GM23338 (cell line): ENCODE measurements at regions not wholly inside any gene's neighbourhood (a gene's known extent, or its start where the extent isn't known, plus 50 kb on each side); places are given as distances from the start of the nearest gene placed in this dataset.

Experiments
- ATAC-seq: fragments of 200-7000 bp; cut with Tn5 transposase; 3 replicates; pipeline ENCODE4 v1.9.1; 2020
- DNase-seq: peaks from one replicate; pipeline ENCODE4 v3.0.0-alpha.2; 2015; ENCODE audit warnings: low spot score
- H2AFZ ChIP-seq: fragments of 200-600 bp; sonication (generic); 2 replicates; pipeline ENCODE4 v1.8.0; 2016; ENCODE audit warnings: antibody characterized with exemption, mild to moderate bottlenecking, moderate library complexity
- H3F3A ChIP-seq: fragments of 200-600 bp; sonication (generic); replicated peaks from 2 replicates; pipeline ENCODE4 v1.8.0; 2017; ENCODE audit warnings: antibody characterized with exemption, mixed run types, low read depth
- H3K27ac ChIP-seq: fragments of 200-600 bp; sonication (generic); 2 replicates; pipeline ENCODE4 v1.6.1; 2016; ENCODE audit warnings: low read depth
- H3K27me3 ChIP-seq: fragments of 200-600 bp; sonication (generic); 2 replicates; pipeline ENCODE4 v1.8.0; 2016; ENCODE audit warnings: mild to moderate bottlenecking, mixed run types, moderate library complexity; ENCODE audit not compliant: insufficient read depth
- H3K36me3 ChIP-seq: fragments of 200-600 bp; sonication (generic); 2 replicates; pipeline ENCODE4 v1.8.0; 2016; ENCODE audit warnings: mild to moderate bottlenecking; ENCODE audit not compliant: insufficient read depth
- H3K4me1 ChIP-seq: fragments of 200-600 bp; sonication (generic); 2 replicates; pipeline ENCODE4 v1.8.0; 2016; ENCODE audit warnings: mild to moderate bottlenecking, moderate library complexity; ENCODE audit not compliant: insufficient read depth
- H3K4me2 ChIP-seq: fragments of 200-600 bp; sonication (generic); 2 replicates; pipeline ENCODE4 v1.7.1; 2017; ENCODE audit warnings: mixed run types
- H3K4me3 ChIP-seq: fragments of 200-600 bp; sonication (generic); 2 replicates; pipeline ENCODE4 v1.6.1; 2016; ENCODE audit warnings: mixed run types
- H3K79me2 ChIP-seq: fragments of 200-600 bp; sonication (generic); replicated peaks from 2 replicates; pipeline ENCODE4 v1.8.0; 2017; ENCODE audit warnings: mild to moderate bottlenecking; ENCODE audit not compliant: insufficient read depth
- H3K9me2 ChIP-seq: fragments of 200-600 bp; sonication (generic); 2 replicates; pipeline ENCODE4 v1.8.0; 2017; ENCODE audit not compliant: insufficient read depth
- H4K20me1 ChIP-seq: fragments of 200-600 bp; sonication (generic); replicated peaks from 2 replicates; pipeline ENCODE4 v1.8.0; 2017; ENCODE audit warnings: mild to moderate bottlenecking; ENCODE audit not compliant: insufficient read depth
- H3K27ac Mint-ChIP-seq: 2 replicates; pipeline ENCODE4 v1.8.0; 2020; ENCODE audit warnings: inconsistent platforms, mild to moderate bottlenecking, moderate library complexity, mixed read lengths
- H3K27me3 Mint-ChIP-seq: 3 replicates; pipeline ENCODE4 v1.8.0; 2022; ENCODE audit warnings: low read depth, mild to moderate bottlenecking, moderate library complexity, mixed read lengths, inconsistent platforms; ENCODE audit not compliant: insufficient read depth, poor library complexity
- H3K36me3 Mint-ChIP-seq: 3 replicates; pipeline ENCODE4 v1.8.0; 2021; ENCODE audit warnings: low read depth, mild to moderate bottlenecking, inconsistent platforms, moderate library complexity, mixed read lengths
- H3K4me1 Mint-ChIP-seq: 3 replicates; pipeline ENCODE4 v1.8.0; 2020; ENCODE audit warnings: mild to moderate bottlenecking, inconsistent platforms, mixed read lengths
- H3K4me3 Mint-ChIP-seq: 3 replicates; pipeline ENCODE4 v1.8.0; 2021; ENCODE audit warnings: moderate library complexity, mild to moderate bottlenecking, inconsistent platforms, mixed read lengths
- H3K9me3 Mint-ChIP-seq: 3 replicates; pipeline ENCODE4 v1.8.0; 2020; ENCODE audit warnings: moderate library complexity, mild to moderate bottlenecking, inconsistent platforms, mixed read lengths
- CTCF ChIP-seq, 2 experiments: fragments of 200-600 bp in 1 of 2; sonication (generic) in 1 of 2; conservative IDR thresholded peaks; 2 replicates each; pipeline versions ENCODE4 v1.5.1 to v1.6.1; 2016 to 2017; ENCODE audit warnings: antibody characterized with exemption in 2 of 2, low read depth in 2 of 2, mild to moderate bottlenecking in 2 of 2, moderate library complexity in 1 of 2
- EZH2 ChIP-seq: fragments of 200-600 bp; sonication (generic); IDR thresholded peaks from one replicate; pipeline ENCODE4 v1.8.0; 2017; ENCODE audit warnings: antibody characterized with exemption, mild to moderate bottlenecking, low read depth; ENCODE audit not compliant: unreplicated experiment
- POLR2AphosphoS5 ChIP-seq: IDR thresholded peaks from 2 replicates; pipeline ENCODE4 v1.6.1; 2016; ENCODE audit warnings: antibody characterized with exemption, low read depth
- REST ChIP-seq: IDR thresholded peaks from one replicate; pipeline ENCODE4 v1.6.1; 2018; ENCODE audit warnings: antibody characterized with exemption; ENCODE audit not compliant: unreplicated experiment
- STAT1 ChIP-seq: IDR thresholded peaks from one replicate; pipeline ENCODE4 v1.6.1; 2016; ENCODE audit warnings: antibody characterized with exemption; ENCODE audit not compliant: unreplicated experiment
- ZNF114 ChIP-seq: fragments of 250-450 bp; sonication (Bioruptor Pico); IDR thresholded peaks from 2 replicates; pipeline ENCODE4 v1.5.0; 2020; ENCODE audit warnings: mild to moderate bottlenecking, moderate library complexity
- ZNF331 ChIP-seq: fragments of 250-450 bp; sonication (Bioruptor Pico); IDR thresholded peaks from 2 replicates; pipeline ENCODE4 v1.5.0; 2020; ENCODE audit warnings: low read depth, mild to moderate bottlenecking, moderate library complexity

GRCh38 chr3:4907643-4908432 is 71.4 kb upstream of the BHLHE40 start (continued):
- TF ChIP-seq REST (no peak), CTCF (conservative IDR thresholded peaks at IDR 0.05; ENCODE audit: low read depth in 2 of 2) (no peak), ZNF114 (CRISPR knock-in tag) (no peak)

GRCh38 chr3:4908433-4909156 is 70.6 kb upstream of the BHLHE40 start:
- Histone ChIP-seq H3K36me3 (no peaks in the 10 kb centered on the region), H3K9me2 (no peaks in the 10 kb centered on the region), H3K79me2 (no peaks in the 10 kb centered on the region), H3K27me3 (no peaks in the 10 kb centered on the region), H3K27ac (no peak overlapping the region), H3K4me3 (no peak overlapping the region), H3K4me1 (no peaks in the 10 kb centered on the region), H2AFZ (no peak overlapping the region), H3F3A (no peaks in the 10 kb centered on the region), H4K20me1 (no peaks in the 10 kb centered on the region), H3K4me2 (no peak overlapping the region)
- no peaks in the 10 kb centered on the region for H3K27me3 Mint-ChIP-seq
- H3K4me3 Mint-ChIP-seq: no peak overlapping the region
- no peaks in the 10 kb centered on the region for H3K36me3 Mint-ChIP-seq
- H3K4me1 Mint-ChIP-seq: peaks cover 8% of the 10 kb centered on the region
- H3K9me3 Mint-ChIP-seq: peaks cover 4% of the 10 kb centered on the region; the same call in 1 of the 3 replicates
- no peak for ATAC-seq
- H3K27ac Mint-ChIP-seq: no peak overlapping the region
- DNase-seq: no peak
- TF ChIP-seq EZH2: no peak
- TF ChIP-seq ZNF331: no peak
- no peak for TF ChIP-seq STAT1
- TF ChIP-seq POLR2AphosphoS5: no peak
- no peak for TF ChIP-seq REST
